ENCODE measurements at regions not wholly inside any gene's neighbourhood (a gene's known extent, or its start where the extent isn't known, plus 50 kb on each side); places are given as distances from the start of the nearest gene placed in this dataset.

DNA sequence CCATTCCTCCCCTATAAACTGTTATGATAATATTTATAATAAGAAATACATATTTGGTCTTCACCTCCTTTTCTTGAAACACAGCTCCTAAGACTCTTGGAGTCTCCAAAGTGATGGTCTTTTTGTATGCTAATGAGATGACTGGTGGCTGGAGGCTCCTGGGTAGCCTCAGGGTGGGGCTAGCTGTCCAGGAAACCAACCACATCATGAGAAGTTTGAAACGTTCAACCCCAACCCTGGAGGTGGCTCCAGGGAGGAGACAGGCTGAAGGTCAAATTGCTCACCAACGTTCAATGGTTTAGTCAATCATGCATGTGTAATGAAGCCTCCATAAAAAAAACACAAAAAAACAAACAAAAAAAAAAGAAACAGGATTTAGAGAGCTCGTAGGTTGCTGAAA, 298.7 kb upstream of the MGAT5 start:
- DNase-seq (ENCODE audit: low read depth) = no peak
- TF ChIP-seq, protein P1, sequence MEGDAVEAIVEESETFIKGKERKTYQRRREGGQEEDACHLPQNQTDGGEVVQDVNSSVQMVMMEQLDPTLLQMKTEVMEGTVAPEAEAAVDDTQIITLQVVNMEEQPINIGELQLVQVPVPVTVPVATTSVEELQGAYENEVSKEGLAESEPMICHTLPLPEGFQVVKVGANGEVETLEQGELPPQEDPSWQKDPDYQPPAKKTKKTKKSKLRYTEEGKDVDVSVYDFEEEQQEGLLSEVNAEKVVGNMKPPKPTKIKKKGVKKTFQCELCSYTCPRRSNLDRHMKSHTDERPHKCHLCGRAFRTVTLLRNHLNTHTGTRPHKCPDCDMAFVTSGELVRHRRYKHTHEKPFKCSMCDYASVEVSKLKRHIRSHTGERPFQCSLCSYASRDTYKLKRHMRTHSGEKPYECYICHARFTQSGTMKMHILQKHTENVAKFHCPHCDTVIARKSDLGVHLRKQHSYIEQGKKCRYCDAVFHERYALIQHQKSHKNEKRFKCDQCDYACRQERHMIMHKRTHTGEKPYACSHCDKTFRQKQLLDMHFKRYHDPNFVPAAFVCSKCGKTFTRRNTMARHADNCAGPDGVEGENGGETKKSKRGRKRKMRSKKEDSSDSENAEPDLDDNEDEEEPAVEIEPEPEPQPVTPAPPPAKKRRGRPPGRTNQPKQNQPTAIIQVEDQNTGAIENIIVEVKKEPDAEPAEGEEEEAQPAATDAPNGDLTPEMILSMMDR (IDR thresholded peaks at IDR 0.05; ENCODE audit: insufficient read depth, low read depth, low read length, missing control alignments) = no peak
- no peak overlapping the region for H3K4me3 ChIP-seq (ENCODE audit: low read length)

DNA sequence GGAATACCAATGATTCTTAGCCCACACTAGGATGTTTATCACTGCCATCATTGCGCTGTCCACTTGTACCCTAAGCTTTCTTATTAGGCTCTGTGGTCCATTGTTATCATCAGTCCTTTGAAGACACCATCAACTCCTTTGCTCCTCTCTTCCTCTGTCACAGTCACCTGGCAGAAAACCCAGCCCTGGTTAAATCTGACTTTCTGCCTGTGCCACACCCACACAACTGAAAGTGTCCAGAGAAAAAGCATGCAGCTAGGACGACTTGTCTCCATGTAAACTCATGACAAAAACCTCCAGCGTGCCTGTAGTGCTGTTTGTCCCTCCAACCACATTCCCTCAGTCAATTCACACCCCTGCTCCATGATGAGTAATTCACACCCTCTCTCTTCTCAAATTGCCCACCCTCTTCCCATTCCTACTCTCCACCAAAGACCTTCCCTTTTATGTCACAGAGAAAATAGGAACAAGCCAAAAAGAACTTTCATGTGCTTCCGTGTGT, 297.4 kb upstream of the MGAT5 start:
- DNase-seq (ENCODE audit: low read depth) = no peak
- no peak overlapping the region for H3K4me3 ChIP-seq (ENCODE audit: low read length)
- TF ChIP-seq, protein P1 (IDR thresholded peaks at IDR 0.05; ENCODE audit: insufficient read depth, low read depth, low read length, missing control alignments) = no peak

DNA sequence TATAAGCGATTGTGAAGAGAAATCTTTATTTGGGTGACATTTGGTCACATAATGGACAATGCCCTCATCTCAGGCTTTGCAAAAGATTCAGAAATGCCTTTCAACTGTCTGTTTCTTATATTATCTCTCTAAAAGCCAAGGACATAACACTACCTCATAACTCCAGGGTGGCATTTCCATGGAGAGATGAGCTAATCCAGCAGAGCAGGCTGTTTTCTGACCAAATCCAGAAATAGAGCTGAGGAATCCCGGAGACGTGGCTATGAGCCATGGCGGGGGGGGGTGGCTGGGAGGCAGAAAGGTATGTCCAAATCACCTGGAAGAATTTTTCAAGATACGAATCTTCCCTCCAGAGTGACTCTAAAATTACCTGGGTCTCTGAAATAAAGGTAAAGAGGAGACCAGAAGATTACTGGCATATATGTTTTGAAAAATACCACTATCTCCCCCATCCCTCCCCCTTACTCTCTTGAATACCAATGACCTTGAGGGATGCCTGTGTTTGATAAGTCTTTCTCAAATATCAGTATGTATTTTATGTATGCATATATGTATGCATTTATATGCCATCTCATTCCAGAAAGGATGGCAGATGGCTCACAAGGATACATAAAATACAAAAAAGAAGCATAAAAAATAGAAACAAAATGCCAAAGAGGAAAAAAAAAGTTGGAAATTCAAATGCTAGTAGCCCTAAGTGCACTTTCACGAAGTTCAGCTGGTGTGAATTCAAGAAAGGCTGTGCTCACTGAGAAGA, 296.0 kb upstream of the MGAT5 start:
- no peak overlapping the region for H3K4me3 ChIP-seq (ENCODE audit: low read length)
- DNase-seq (ENCODE audit: low read depth) = no peak
- TF ChIP-seq, protein P1 (IDR thresholded peaks at IDR 0.05; ENCODE audit: insufficient read depth, low read depth, low read length, missing control alignments) = no peak

DNA sequence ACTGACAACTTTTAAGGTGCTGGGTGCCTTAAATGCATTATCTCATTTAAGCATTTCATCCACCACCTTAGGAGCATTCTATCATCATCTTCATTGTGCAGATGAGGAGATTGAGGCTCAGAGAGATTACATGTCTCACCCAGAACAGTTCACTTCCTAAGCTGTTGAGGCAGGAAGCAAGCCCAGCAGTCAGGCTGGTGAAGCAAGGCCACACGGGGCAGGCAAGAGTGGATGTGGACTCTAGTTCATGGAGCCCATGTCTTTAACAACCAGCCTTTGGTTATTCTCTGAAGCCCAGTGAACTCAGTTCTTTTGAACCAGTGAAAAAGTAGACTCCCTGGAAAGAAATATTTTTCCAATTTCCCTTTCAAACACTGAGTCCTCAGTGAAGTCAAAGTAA, 294.8 kb upstream of the MGAT5 start:
- DNase-seq (ENCODE audit: low read depth) = no peak
- no peak overlapping the region for H3K4me3 ChIP-seq (ENCODE audit: low read length)
- TF ChIP-seq, protein P1 (IDR thresholded peaks at IDR 0.05; ENCODE audit: insufficient read depth, low read depth, low read length, missing control alignments) = no peak

DNA sequence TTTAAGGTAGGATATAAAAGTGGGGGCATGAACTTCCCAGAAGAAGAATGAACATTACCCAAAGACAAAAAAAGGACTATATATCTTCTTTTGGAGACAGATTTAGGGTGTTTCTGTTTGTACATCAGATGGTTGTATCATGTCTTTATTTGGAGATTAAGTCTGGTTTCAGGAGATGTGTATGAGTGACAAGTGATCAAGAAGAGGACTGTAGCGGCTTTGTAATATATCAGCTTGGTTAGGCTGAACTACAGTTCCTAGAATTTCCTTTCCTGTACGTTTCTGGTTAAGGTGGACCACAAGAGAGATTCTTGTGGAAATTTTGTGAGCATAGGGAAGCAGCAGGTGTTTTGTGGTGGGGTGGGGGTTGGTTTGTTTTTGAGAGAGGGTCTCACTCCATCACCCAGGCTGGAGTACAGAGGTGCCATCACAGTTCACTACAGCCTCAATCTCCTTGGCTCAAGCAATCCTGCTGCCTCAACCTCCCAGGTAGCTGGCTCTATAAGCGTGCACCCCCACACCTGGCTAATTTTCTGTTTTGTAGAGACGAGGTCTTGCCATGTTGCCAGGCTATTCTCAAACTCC, 287.1 kb upstream of the MGAT5 start:
- no peak for DNase-seq (ENCODE audit: low read depth)
- H3K4me3 ChIP-seq (ENCODE audit: low read length) = no peak overlapping the region
- TF ChIP-seq, protein P1 (IDR thresholded peaks at IDR 0.05; ENCODE audit: insufficient read depth, low read depth, low read length, missing control alignments) = no peak

DNA sequence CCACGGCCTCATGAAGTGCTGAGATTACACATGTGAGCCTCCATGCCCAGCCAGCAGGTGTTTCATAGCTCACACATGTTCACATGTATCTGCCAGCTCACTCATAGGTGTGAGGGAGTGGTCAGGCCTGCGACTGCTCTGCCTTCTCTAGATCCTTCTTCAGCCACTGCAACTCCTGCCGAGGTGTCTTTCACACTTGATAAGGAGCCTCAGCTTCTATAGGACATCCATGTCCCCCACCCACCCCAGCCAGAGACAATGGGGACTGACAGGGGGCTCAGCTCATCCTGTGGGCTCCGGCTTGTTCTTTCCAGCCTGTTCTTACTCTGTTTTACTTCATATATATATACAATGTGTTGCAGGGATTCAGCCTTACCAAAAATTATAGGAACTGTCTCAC, 286.5 kb upstream of the MGAT5 start:
- TF ChIP-seq, protein P1 (IDR thresholded peaks at IDR 0.05; ENCODE audit: insufficient read depth, low read depth, low read length, missing control alignments) = no peak
- DNase-seq (ENCODE audit: low read depth) = no peak
- no peak overlapping the region for H3K4me3 ChIP-seq (ENCODE audit: low read length)

Data from epithelial cell of esophagus (primary cell).